K562 (cell line): ENCODE measurements at regions not wholly inside any gene's neighbourhood (a gene's known extent, or its start where the extent isn't known, plus 50 kb on each side); places are given as distances from the start of the nearest gene placed in this dataset.
A peak's percentile ranks its signal among the peaks of the same experiment; 100 is the strongest.
"Not testable (repeated sequence)": the region's sequence is repeated elsewhere in the genome, so short reads cannot be mapped to it uniquely, and the experiment has no call there.

ENCODE experiments used
- ATAC-seq: fragments of 200-7000 bp; cut with Tn5 transposase; 3 replicates; pipeline ENCODE4 v1.9.1; 2020; ENCODE audit warnings: moderate library complexity
- BruUV-seq: library from RNA; stranded (reverse); fragments of 400-500 nt; replicated peaks from 2 replicates; lab custom pipeline; 2021; lab: Mats Ljungman, UMichigan
- CTCF ChIA-PET: fragments of 300-600 bp; formaldehyde crosslinking; extraction: SDS; loops from one replicate; lab custom pipeline; 2021; ENCODE audit warnings: low intra/inter-chr PET ratio; lab: Yijun Ruan, JAX
- POLR2A ChIA-PET: fragments of 300-600, 350-650 bp; sonication (Branson Sonifier 250); formaldehyde crosslinking; extraction: SDS; loops from one replicate; lab custom pipeline; 2021; ENCODE audit warnings: antibody characterized with exemption, inconsistent platforms; lab: Yijun Ruan, JAX
- DNase-seq, 4 experiments: peaks; one replicate each; pipeline versions ENCODE4 v3.0.0 to v3.0.0-alpha.2; 2011 to 2018; ENCODE audit warnings: low spot score in 3 of 4, mixed read lengths in 3 of 4; ENCODE audit errors: extremely low read depth in 1 of 4
- FAIRE-seq: peaks from 2 replicates; lab custom pipeline; 2011; peaks lifted over from hg19 to GRCh38; lab: Jason Lieb, UNC
- H2AFZ ChIP-seq: 2 replicates; pipeline ENCODE4 v1.6.0; 2011; ENCODE audit warnings: low read depth, low read length, control low read depth, inconsistent platforms
- H3K27ac ChIP-seq: fragments of 200-600 bp; 3 replicates; pipeline ENCODE4 v1.8.0; 2011; ENCODE audit warnings: low read depth, mild to moderate bottlenecking, control low read depth, inconsistent platforms, low read length, moderate library complexity, mixed read lengths; ENCODE audit errors: extremely low read depth
- H3K27me3 ChIP-seq, 2 experiments: fragments of 300-600 bp in 1 of 2; 2 replicates in 1 of 2; 3 replicates in 1 of 2; pipeline versions ENCODE4 v1.6.0 to v1.8.0; 2011; ENCODE audit warnings: inconsistent platforms in 2 of 2, low read length in 2 of 2, mild to moderate bottlenecking in 1 of 2, mixed read lengths in 1 of 2, moderate library complexity in 1 of 2; ENCODE audit not compliant: control insufficient read depth in 2 of 2, insufficient read depth in 2 of 2
- H3K36me3 ChIP-seq: fragments of 300-600 bp; 3 replicates; pipeline ENCODE4 v1.8.0; 2011; ENCODE audit warnings: mild to moderate bottlenecking, low read length, inconsistent platforms; ENCODE audit not compliant: control insufficient read depth, insufficient read depth
- H3K4me1 ChIP-seq, 2 experiments: fragments of 200-600 bp in 1 of 2; replicated peaks in 1 of 2; 2 replicates in 1 of 2; 3 replicates in 1 of 2; pipeline versions ENCODE4 v1.5.1 to v1.8.0; 2011; ENCODE audit warnings: inconsistent platforms in 2 of 2, low read length in 2 of 2, mild to moderate bottlenecking in 1 of 2, mixed read lengths in 1 of 2, moderate library complexity in 1 of 2; ENCODE audit not compliant: control insufficient read depth in 2 of 2, insufficient read depth in 2 of 2
- H3K4me2 ChIP-seq: 2 replicates; pipeline ENCODE4 v1.6.1; 2011; ENCODE audit warnings: low read length, control low read depth, inconsistent platforms, mixed read lengths; ENCODE audit not compliant: insufficient read depth
- H3K4me3 ChIP-seq: fragments of 200-600 bp; sonication (generic), shearing (Covaris generic); 2 replicates; pipeline ENCODE4 v1.5.1; 2016; ENCODE audit warnings: control low read depth, inconsistent platforms
- H3K79me2 ChIP-seq: fragments of 200-600 bp; 3 replicates; pipeline ENCODE4 v1.8.0; 2011; ENCODE audit warnings: low read length, inconsistent platforms; ENCODE audit not compliant: control insufficient read depth, insufficient read depth
- H3K9ac ChIP-seq, 2 experiments: 2 replicates each; pipeline versions ENCODE4 v1.6.0 to v1.6.1; 2011; ENCODE audit warnings: low read depth in 2 of 2, low read length in 2 of 2, control low read depth in 1 of 2, inconsistent platforms in 1 of 2, mild to moderate bottlenecking in 1 of 2, mixed read lengths in 1 of 2; ENCODE audit not compliant: insufficient read depth in 1 of 2
- H3K9me1 ChIP-seq: one replicate; pipeline ENCODE4 v1.6.0; 2011; ENCODE audit warnings: inconsistent platforms, mild to moderate bottlenecking, low read length, moderate library complexity; ENCODE audit not compliant: control insufficient read depth, insufficient read depth
- H3K9me3 ChIP-seq: replicated peaks from 2 replicates; pipeline ENCODE4 v1.5.1; 2011; ENCODE audit warnings: low read depth, low read length, inconsistent platforms; ENCODE audit not compliant: control insufficient read depth, insufficient read depth
- H4K20me1 ChIP-seq: replicated peaks from 2 replicates; pipeline ENCODE4 v1.6.1; 2011; ENCODE audit warnings: low read length, inconsistent platforms, mixed read lengths; ENCODE audit not compliant: control insufficient read depth, insufficient read depth
- WGBS: fragments of 100-300 bp; shearing (Covaris generic); methylation state at CpG from one replicate; pipeline ENCODE4 v1.1.6; 2016; ENCODE audit warnings: low coverage, mixed read lengths; ENCODE audit not compliant: insufficient coverage; ENCODE audit errors: missing lambda C conversion rate; 5-methylcytosine and 5-hydroxymethylcytosine counted together
- in situ Hi-C: fragments of 300-500 bp; cut with MboI; formaldehyde crosslinking; loops from 4 replicates; pipeline ENCODE4 v1.15.0; 2018; ENCODE audit warnings: inconsistent platforms, mixed read lengths
- intact Hi-C: fragments of 100-400 bp; cut with micrococcal nuclease; formaldehyde crosslinking; loops from 2 replicates; pipeline ENCODE4 v1.14.2; 2022

GRCh38 chr9:62882717-62883116 is 1692.9 kb downstream of the SPATA31A7 start:
- FAIRE-seq, H3K9ac ChIP-seq, DNase-seq, H3K27me3 ChIP-seq, POLR2A ChIA-PET, in situ Hi-C loops, intact Hi-C loops, H3K79me2 ChIP-seq, H3K9me3 ChIP-seq, BruUV-seq, H4K20me1 ChIP-seq, H3K4me2 ChIP-seq, H3K27ac ChIP-seq, H3K4me1 ChIP-seq, ATAC-seq, H3K9me1 ChIP-seq, H2AFZ ChIP-seq, H3K4me3 ChIP-seq, CTCF ChIA-PET, H3K36me3 ChIP-seq: not testable (repeated sequence)
- WGBS = 0% methylated on average over 5 of the region's 5 CpGs

- 41% methylated on average over 2 of the region's 3 CpGs for WGBS
Measured at GRCh38 chr9:62896692-62897091, 1706.9 kb downstream of the SPATA31A7 start.

More at GRCh38 chr9:62896692-62897091, 1706.9 kb downstream of the SPATA31A7 start:
- H3K9me1 ChIP-seq, H3K4me3 ChIP-seq, H4K20me1 ChIP-seq, ATAC-seq, CTCF ChIA-PET, FAIRE-seq, H3K4me1 ChIP-seq, H3K27me3 ChIP-seq, H3K9me3 ChIP-seq, in situ Hi-C loops, H3K79me2 ChIP-seq, DNase-seq, H3K36me3 ChIP-seq, H2AFZ ChIP-seq, H3K27ac ChIP-seq, H3K4me2 ChIP-seq, H3K9ac ChIP-seq, intact Hi-C loops, POLR2A ChIA-PET: not testable (repeated sequence)
- TSS peak; percentile 93 for BruUV-seq
